GM21737 (cell line): ENCODE measurements at regions not wholly inside any gene's neighbourhood (a gene's known extent, or its start where the extent isn't known, plus 50 kb on each side); places are given as distances from the start of the nearest gene placed in this dataset.

Source experiments
- ATAC-seq: cut with Tn5 transposase; IDR thresholded peaks from one replicate; pipeline ENCODE4 v1.9.1; 2021; ENCODE audit warnings: mild to moderate bottlenecking, moderate library complexity; ENCODE audit not compliant: unreplicated experiment

DNA sequence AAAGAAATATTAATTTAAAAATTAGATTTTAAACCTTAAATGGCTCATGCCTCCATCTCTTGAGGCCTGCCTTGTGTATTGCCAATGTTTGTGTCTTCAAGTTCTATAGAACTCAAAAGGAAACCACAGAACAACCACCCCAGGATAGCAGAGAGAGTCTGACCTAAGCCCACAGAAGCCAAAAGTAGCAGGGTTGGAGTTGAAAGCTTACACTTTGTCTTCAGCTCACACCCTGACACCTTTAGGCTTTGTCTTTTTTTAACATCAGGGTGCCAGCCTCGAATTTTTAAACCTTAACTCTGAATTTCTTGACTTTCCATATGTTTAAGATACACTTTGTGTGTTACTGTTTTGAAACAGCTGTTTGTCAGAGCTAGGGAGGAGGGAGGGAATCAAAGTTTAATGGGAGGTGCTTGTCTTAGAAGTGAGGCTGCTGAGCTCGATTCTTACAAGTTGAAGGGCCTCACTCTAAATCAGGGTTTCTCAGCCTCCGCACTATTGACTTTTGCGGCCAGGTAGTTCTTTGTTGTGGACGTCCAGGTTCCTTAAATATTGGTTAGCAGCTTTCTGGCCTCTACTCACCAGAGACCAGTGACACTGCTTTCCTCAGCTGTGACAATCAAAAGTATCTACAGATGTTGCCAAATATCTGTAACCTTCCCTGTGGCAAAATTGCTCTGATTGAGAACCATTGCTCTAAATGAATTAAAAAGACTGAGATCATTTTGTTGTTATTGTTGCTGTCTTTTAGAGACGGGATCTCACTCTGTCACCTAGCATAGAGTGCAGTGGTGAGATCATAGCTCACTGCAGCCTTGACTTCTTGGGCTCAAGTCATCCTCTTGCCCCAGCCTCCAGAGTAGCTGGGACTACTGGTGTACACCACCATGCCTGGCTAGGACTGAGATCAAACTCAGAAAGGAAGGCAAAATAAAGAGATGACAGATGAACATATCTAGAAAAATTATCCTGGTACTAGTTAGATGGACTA is 139.2 kb upstream of the EOMES start:
- ATAC-seq, result no peak

DNA sequence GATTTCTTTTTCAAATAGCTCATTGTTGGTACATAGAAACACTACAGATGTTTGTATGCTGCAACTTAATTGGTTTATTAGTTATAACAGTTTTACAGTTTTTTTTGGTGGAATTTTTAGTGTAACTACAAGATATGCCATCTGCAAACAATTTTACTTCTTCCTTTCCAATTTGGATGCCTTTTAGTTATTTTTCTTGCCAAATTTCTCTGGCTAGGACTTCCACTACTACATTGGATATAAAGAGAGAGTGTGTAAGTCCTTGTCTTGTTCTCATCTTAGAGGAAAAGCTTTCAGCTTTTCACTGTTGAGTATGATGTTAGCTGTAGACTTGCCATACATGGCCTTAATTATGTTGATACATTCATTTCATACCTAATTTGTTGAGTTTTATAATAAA is 143.6 kb upstream of the EOMES start:
- no peak for ATAC-seq

DNA sequence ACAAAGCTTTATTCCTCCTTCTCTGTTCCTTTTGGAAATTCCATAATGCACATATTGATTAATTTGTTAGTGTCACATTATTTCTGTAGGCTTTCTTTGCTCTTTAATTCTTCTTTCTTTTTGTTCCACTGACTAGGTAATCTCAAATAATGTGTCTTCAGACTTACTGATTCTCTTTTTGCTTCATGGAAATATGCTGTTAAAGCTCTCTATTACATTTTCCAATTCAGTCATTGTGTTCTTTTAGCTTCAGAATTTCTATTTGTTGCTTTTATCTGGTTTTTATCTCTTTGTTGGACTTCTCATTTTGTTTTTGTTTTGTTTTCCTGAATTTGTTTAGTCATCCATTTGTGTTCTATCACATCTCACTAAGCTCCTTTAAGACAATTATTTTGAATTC is 147.0 kb upstream of the EOMES start:
- no peak for ATAC-seq

DNA sequence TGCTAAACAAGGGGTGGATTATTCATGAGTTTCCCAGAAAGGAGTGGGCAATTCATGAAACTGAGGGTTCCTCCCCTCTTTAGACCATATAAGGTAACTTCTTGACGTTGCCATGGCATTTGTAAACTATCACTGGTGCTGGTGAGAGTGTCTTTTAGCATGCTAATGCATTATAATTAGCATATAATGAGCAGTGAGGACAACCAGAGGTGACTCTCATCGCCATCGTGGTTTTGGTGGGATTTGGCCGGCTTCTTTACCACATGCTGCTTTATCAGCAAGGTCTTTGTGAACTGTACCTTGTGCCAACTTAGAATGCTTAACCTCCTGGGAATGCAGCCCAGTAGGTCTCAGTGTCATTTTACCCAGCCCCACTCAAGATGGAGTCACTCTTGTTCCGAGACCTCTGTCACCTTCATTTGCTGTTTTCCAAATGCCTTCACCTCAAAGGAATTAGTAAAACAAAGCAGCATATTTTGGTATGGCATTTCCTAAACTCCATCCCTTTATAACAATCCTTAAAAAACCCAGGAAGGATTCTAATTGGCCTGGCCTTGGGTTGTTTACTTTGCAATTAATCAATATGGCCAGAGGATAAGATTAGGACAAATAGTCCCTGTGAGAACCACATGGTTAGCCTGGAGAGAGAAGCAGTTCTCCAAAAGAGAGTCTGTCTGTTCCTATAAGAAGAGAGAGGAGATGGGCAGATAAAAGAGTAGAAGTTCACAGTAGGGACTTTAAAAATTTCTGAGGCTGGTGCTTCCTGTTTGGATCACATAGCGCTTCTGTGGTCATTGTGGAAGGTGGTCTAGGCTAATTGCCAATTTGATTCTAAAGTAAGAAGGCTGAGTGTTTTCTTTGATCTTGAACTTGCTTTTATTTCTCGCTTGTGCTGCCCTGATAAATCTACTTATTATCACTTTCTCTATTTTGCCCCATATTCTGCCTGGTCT is 155.2 kb upstream of the EOMES start:
- ATAC-seq, result no peak

DNA sequence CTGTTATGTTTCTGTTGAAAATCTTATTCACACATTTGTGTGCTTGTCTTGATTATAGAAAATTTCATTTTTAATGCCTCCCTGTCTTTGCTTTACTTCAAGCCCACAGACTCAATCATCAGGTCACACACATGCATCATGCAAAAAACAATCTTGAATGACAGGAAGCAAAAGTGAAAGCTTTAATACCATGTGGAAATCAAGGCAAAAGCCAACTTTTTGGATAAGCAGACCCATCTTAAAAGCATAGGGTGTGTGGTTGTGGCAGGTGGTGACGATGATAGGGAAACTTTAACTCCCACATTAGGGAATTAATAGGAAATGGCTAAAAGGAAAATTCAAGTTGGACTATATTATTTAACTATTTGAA is 155.9 kb upstream of the EOMES start:
- ATAC-seq, result no peak

DNA sequence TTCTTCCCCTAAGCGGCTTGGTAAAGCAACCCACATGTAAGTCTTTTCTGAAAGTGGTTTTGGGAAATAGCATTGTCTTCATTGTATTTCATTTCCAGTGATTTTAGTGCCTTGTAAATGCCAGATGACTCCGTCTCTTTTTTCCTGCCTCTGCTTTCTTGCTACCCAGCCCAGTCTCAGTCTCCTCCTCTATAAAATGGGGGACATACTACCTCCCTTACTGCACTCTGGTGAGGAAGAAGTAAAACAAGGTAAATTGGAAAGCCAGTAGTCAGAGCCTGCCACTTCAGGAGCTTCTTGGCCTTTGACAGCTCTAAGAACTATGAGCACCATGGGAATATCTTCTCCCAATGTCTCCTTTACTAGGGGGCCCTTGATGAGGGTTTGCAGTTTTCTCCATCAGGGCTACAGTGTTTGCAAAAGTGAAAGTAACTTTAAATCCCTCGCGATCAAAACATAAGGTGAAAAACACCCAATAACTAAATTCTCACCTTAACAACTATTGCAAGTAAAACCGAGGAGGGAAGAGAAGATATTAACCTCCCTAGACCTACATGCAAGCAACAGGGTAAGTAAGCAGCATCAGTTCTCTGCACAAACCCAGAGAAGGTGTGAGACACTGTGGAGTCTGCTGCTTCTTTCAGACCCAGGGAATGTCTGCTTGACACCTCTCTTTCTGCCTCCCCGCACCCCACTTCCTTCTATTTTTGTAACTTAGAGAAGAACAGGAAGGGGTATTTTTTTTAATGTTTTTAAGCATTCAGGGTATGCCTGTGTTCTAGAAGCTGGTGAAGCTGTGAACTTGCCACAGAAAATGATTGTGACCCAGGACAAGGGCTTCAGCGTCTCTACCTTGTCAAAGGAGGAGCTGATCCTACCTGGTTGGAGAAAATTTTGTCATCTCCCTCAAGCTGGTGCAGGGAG is 159.1 kb upstream of the EOMES start:
- no peak for ATAC-seq

DNA sequence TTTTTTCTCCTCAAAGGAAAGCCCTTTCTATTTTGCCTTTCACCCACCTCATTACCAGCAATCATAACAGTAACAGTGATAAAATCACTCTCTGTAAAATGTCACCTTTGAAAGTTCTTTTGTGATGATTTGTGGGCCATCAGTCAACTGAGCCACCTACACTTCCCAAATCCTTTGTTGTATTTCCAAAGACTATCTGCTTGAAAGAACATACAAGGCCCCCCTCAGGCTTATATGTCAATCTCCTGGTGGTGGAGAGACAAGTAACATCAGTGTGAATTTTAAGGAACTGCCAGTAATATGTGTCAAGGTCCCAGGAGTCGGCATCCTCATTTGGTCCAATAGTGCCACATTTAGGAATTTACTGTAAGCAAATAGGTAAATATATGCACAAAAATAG is 161.1 kb upstream of the EOMES start:
- ATAC-seq, result no peak

DNA sequence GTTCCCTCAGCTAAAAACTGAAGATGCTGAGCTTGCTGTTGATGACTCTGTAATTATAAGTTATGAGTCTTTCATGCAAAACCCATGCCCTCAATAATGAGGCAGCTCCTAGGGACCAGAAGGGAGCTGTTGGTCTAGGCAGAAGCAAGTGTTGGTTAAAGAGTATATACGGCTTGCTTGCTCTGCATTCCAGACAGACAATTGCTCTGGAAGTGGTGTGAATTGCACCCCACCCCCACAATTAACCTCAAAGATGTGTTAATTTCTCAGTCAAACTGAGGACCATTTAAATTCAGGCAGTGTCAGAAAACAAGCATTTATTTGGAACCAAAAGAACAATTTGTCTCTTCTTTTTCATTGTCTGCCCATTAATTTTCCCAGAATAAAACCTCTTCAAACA is 163.5 kb upstream of the EOMES start:
- no peak for ATAC-seq

DNA sequence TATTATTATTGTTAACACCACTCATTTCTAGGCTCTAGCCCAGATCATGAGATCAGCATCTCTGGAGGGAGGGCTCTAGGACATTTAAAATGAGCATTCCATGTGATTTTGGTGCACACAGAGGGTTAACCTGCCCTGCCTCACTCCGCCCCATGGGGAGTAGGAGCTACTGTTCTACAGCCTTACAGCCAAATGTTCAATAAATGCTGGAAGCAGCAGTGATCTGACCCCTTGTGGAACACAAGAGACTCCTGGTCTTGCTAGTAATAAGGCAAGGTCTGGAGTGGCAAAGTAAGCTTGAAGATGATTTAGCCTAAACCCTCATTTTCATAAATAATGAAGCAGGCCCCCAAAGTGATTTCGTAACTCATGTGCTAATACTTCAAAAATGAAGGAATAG is 166.4 kb upstream of the EOMES start:
- no peak for ATAC-seq

DNA sequence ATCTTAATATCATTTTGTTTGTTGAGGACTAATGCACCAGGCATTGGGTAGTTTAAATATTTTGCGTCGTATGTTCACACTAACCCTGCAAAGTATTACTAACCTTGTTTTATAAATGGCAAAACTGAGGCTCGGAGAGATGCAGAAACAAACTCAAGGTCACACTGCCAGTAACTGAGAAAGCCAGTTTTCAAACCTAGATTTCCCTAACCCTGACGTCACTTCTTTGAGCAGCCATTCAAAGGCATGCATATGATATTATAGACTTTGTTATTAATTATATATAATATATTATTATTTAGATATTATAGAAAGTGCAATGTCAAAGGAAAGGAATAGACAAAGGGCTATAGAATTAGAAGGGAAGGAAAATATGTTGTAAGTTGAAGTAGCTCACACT is 167.6 kb upstream of the EOMES start:
- no peak for ATAC-seq

DNA sequence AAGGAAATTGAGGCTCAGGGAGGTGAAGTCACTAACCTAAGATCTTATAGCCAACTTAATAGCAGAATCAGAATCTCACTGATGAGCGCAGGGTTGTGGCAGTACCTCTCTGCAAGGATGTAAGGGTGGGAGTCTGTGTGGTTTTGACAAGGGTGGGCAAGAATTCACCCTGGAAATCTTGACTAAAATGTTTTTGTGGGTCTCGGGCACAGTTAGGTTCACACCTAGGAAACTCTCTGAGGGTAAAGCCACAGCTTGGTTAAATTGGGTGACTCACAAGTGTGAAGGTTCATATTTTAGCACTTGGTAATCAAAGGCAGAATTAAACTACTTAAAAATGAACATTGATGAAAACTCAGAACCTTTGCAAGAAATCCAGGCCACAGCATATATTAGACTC is 178.2 kb upstream of the EOMES start:
- no peak for ATAC-seq

DNA sequence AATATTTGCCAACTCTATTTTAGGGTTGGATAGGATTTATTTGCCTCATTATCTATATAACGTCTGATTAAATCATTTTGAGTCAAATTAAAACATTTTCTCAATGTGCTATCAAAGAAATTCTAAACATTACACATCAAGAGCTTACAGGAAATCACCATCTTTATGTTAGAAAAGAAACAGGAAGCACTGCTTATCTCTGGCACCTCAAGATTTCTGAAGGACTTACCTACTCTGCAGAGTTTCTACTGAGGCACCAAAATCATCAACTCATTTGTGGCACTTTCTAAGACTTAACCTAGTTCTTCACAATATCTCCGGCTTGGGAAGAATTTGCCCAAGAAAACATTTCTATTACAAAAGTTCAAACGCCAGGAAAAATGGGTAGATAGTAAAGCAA is 181.3 kb upstream of the EOMES start:
- no peak for ATAC-seq

DNA sequence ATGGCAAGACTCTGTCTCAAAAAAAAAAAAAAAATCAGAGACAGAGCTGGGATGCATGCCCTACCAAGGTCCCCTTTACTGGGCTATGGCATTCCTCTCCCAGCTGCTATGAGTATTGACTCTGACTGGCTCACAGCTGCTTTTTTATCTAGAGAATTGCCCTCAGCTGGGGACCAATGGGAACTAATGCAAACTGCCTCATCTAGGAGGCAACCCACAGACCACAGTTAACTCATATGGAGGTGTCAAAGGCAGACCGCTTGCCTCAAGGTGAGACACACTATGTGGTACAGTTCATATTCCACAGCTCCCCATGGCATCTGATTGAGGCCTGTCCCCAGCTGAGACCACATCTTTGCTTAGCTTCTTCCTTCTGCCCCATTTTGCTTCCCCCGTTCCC is 183.5 kb upstream of the EOMES start:
- no peak for ATAC-seq

DNA sequence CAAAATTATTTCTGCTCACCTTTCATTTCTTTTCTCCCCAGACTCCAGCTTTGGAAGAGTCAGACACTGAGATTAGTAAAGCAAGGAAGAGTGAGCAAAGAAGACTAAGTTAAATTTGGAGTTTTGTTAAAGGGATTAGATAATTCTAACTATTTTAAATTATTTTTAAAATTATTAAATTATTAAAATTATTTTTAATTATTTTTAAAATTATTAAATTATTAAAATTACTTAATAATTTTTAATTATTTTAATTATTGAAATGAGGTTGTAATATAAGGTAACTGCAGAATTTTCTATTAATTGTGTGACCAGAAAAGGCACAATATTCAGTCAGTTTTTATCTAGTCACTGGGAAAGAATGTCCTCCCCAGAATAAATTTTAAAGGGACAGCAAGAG is 185.0 kb upstream of the EOMES start:
- no peak for ATAC-seq

DNA sequence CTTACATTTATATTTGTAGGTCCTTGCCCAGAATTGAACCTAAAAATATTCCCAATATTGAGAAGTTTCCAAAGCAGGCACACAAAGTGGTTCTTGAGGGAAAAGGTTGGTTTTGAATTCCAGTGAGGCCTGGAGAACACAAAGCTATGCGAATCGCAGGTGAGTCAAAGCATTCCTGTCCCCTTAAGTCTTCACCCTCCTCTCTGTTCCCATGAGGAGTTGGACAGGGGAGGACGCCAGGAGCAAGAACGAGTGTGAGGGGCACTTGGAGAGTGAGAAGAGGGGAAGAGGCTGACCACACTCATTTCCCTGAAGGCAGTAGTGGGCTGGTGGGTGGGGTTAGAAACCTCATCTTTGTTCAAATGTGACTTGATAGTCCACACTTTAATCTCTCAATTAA is 185.8 kb upstream of the EOMES start:
- ATAC-seq, result no peak

DNA sequence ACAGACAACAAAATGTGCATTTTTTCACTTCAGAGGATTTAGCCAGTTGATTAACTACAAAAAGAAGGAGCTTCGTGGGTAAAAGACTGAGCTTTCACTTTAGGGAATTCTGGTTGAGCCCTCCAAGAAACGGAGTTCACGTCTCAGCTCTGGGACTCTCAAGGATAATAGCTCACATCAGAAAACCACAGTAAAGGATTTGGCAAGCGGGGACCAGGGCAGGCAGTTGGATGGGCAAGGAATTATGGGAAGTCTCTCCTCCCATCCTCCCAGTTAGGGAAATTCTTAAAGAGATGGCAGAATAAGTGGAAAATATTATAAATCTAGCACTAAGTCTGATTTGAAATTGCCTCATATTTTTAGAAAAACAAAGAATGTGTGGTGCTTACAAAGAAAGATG is 188.3 kb upstream of the EOMES start:
- no peak for ATAC-seq

DNA sequence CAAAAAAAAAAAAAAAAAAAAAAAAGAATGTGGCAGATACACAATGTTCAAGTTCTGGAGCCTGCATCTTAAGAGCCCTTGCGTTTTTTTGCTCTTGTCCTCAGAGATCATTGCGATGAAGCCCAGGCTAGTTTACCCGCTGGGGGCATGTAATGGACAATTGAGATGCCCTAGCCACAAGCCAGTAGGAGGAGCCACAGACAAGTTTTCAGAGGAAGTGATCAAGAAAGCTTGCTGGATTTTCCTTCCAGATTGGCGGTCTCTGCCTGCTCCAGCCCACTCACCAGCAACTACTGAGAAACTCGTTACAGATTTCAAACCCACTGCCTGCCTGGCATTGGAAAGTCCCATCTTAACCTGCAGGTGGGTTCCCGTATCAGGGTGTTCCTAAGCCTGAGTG is 192.1 kb upstream of the EOMES start:
- ATAC-seq, result no peak

DNA sequence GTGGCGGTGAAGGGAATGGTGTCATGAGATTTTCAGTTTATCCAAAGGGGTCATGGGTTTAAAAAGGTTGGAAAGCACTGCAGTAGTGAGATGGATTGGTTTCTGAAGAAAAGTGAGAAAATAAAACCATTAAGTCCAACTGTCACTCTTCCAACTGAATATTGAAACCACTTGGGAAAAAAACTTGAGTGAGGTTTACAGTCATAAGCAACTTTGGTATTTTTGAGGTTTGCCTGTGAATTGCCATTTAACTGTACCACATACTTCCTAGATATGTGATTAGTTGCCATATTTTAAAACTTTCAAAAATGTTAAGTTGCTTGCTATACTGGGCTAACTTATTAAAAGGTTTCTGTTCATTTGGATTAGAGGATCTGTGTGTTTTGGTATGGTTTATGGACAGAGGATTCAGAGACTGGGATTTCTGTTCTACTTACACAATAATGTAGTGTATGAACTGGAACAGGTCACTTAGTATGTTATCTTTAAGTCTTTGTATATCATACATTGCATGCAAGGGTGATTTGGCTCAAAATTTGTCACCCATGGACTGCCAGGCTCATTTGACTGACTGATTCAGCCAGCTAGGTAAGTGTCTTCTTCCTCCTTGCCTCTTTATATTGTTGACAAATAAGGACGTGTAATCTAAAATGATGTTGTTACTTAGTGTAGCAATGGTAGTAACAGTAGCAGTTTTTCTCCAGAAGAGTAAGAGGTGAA is 201.4 kb upstream of the EOMES start:
- ATAC-seq, result no peak

DNA sequence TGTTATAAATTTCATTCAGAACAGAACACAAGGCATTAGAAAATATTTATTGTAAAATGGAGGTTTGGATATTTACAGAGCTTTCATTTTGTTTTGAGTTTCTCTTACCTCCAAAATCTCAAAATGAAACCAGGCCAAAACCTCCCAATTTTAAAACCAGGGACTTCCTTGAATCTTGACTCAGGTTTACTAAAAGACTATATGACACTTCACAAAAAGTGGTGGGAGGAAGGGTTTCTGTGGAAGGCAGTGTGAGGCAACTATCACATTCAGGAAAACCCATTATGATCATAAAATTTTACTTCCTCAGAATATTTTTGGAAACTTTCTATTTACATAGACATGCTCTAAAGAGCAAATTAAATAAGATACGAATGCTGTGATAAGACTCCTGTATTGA is 205.8 kb upstream of the EOMES start:
- no peak for ATAC-seq

DNA sequence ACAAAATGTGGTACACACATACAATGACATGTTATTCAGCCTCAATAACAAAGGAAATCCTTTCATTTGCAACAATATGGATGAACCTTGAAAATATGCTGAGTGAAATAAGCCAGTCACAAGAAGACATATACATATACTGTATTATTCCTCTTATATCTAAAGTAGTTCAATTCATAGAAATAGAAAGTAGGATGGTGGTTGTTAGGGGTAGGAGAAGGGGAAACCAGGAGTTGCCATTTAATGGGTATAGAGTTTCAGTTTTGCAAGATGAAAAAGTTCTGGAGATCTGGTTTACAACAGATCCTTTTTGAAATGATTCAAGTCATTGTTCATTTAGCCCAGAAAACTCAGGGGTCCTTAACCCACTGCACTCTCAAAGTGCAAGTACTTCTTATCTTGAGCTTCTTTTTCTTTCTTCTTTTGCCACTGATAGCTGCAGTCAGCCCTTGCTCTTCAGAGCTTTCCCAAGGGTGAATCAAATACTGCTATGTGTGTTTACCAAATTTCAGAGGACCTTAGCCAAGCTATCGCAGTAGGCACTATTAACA is 208.0 kb upstream of the EOMES start:
- no peak for ATAC-seq
